H1 (cell line): ENCODE measurements at regions not wholly inside any gene's neighbourhood (a gene's known extent, or its start where the extent isn't known, plus 50 kb on each side); places are given as distances from the start of the nearest gene placed in this dataset.

Experiments used
- CTCF ChIA-PET: fragments of 300-600 bp; sonication (Branson Sonifier 250); formaldehyde crosslinking; loops from one replicate; lab custom pipeline; 2021; ENCODE audit not compliant: partially characterized antibody; lab: Charles Lee
- POLR2A ChIA-PET: fragments of 300-600 bp; sonication (Branson Sonifier 250); formaldehyde crosslinking; loops from one replicate; lab custom pipeline; 2021; ENCODE audit warnings: inconsistent platforms; ENCODE audit not compliant: partially characterized antibody; lab: Charles Lee
- DNase-seq, 2 experiments: peaks; one replicate each; pipeline versions ENCODE4 v3.0.0 to v3.0.0-alpha.2; 2010 to 2022; ENCODE audit warnings: low spot score in 2 of 2, low read depth in 1 of 2, mixed read lengths in 1 of 2
- FAIRE-seq: peaks from 2 replicates; lab custom pipeline; 2011; peaks lifted over from hg19 to GRCh38; lab: Jason Lieb, UNC
- H2AFZ ChIP-seq: 2 replicates; pipeline ENCODE4 v1.8.1; 2012; ENCODE audit warnings: low read length, inconsistent platforms
- H2AK5ac ChIP-seq: 2 replicates; pipeline ENCODE4 v1.6.1; 2013; ENCODE audit warnings: low read depth, low read length
- H2BK120ac ChIP-seq: replicated peaks from 2 replicates; pipeline ENCODE3; 2013; ENCODE audit warnings: low read depth, low read length, inconsistent platforms
- H2BK12ac ChIP-seq: 2 replicates; pipeline ENCODE4 v1.6.1; 2013; ENCODE audit warnings: low read depth, low read length
- H2BK15ac ChIP-seq: 2 replicates; pipeline ENCODE4 v1.6.1; 2013; ENCODE audit warnings: low read length
- H2BK20ac ChIP-seq: 2 replicates; pipeline ENCODE4 v1.6.1; 2013; ENCODE audit warnings: low read length
- H2BK5ac ChIP-seq: 2 replicates; pipeline ENCODE4 v1.6.1; 2013; ENCODE audit warnings: low read depth, low read length
- H3K14ac ChIP-seq: 2 replicates; pipeline ENCODE4 v1.6.1; 2013; ENCODE audit warnings: inconsistent platforms; ENCODE audit not compliant: insufficient read length
- H3K18ac ChIP-seq: 2 replicates; pipeline ENCODE4 v1.6.1; 2013; ENCODE audit warnings: low read length; ENCODE audit errors: extremely low read depth
- H3K23ac ChIP-seq: 2 replicates; pipeline ENCODE4 v1.6.1; 2013; ENCODE audit warnings: inconsistent platforms; ENCODE audit not compliant: insufficient read length
- H3K23me2 ChIP-seq: 2 replicates; pipeline ENCODE4 v1.6.1; 2013; ENCODE audit warnings: low read depth, low read length
- H3K27ac ChIP-seq: 2 replicates; pipeline ENCODE4 v1.6.1; 2011; ENCODE audit warnings: low read depth, low read length, inconsistent platforms
- H3K27me3 ChIP-seq, 4 experiments: replicated peaks in 1 of 4; 1 replicate in 1 of 4; 2 replicates in 3 of 4; pipeline versions ENCODE4 v1.6.1 to v1.8.1; 2011 to 2013; ENCODE audit warnings: low read length in 3 of 4, mild to moderate bottlenecking in 3 of 4, inconsistent platforms in 2 of 4, mixed read lengths in 2 of 4, moderate library complexity in 1 of 4; ENCODE audit not compliant: control insufficient read depth in 3 of 4, insufficient read depth in 3 of 4; ENCODE audit errors: extremely low read depth in 1 of 4
- H3K36me3 ChIP-seq, 4 experiments: 2 replicates each; pipeline versions ENCODE4 v1.6.1 to v1.8.1; 2011 to 2013; ENCODE audit warnings: mild to moderate bottlenecking in 4 of 4, low read length in 3 of 4, moderate library complexity in 2 of 4, control low read depth in 1 of 4, inconsistent platforms in 1 of 4; ENCODE audit not compliant: insufficient read depth in 4 of 4, control insufficient read depth in 2 of 4
- H3K4ac ChIP-seq: replicated peaks from 2 replicates; pipeline ENCODE3; 2013; ENCODE audit warnings: low read length, low read depth, mixed read lengths, inconsistent platforms; ENCODE audit not compliant: insufficient read length
- H3K4me1 ChIP-seq, 4 experiments: replicated peaks in 1 of 4; 1 replicate in 1 of 4; 2 replicates in 3 of 4; pipeline versions ENCODE4 v1.6.1 to v1.8.1; 2011 to 2013; ENCODE audit warnings: low read length in 3 of 4, inconsistent platforms in 2 of 4, mixed read lengths in 1 of 4; ENCODE audit not compliant: insufficient read depth in 4 of 4, control insufficient read depth in 3 of 4
- H3K4me2 ChIP-seq, 2 experiments: 2 replicates each; pipeline versions ENCODE4 v1.6.1 to v1.8.1; 2011 to 2013; ENCODE audit warnings: low read depth in 2 of 2, low read length in 2 of 2, control low read depth in 1 of 2, inconsistent platforms in 1 of 2, mild to moderate bottlenecking in 1 of 2; ENCODE audit not compliant: insufficient read depth in 1 of 2
- H3K4me3 ChIP-seq, 4 experiments: fragments of 200-600, 300-600 bp in 1 of 4; sonication (generic), shearing (Covaris generic), sonication (Bioruptor Twin) in 1 of 4; 2 replicates each; pipeline versions ENCODE4 v1.5.1 to v1.8.1; 2011 to 2016; ENCODE audit warnings: low read length in 4 of 4, low read depth in 3 of 4, control low read depth in 2 of 4, inconsistent platforms in 2 of 4, mild to moderate bottlenecking in 2 of 4, mixed read lengths in 1 of 4, moderate library complexity in 1 of 4; ENCODE audit not compliant: insufficient read depth in 2 of 4; ENCODE audit errors: extremely low read depth in 1 of 4
- H3K56ac ChIP-seq: replicated peaks from 2 replicates; pipeline ENCODE3; 2013; ENCODE audit warnings: low read depth, mild to moderate bottlenecking, mixed read lengths, low read length, inconsistent platforms; ENCODE audit not compliant: insufficient read length
- H3K79me1 ChIP-seq: 2 replicates; pipeline ENCODE4 v1.6.1; 2013; ENCODE audit warnings: low read depth, low read length, control low read depth
- H3K79me2 ChIP-seq, 2 experiments: 2 replicates each; pipeline versions ENCODE4 v1.6.1 to v1.8.1; 2012 to 2013; ENCODE audit warnings: low read length in 2 of 2, mild to moderate bottlenecking in 2 of 2, inconsistent platforms in 1 of 2; ENCODE audit not compliant: insufficient read depth in 2 of 2, control insufficient read depth in 1 of 2
- H3K9ac ChIP-seq, 4 experiments: replicated peaks in 1 of 4; 1 replicate in 1 of 4; 2 replicates in 3 of 4; pipeline versions ENCODE4 v1.6.1 to v1.8.1; 2011 to 2013; ENCODE audit warnings: low read depth in 3 of 4, low read length in 3 of 4, control low read depth in 2 of 4, mild to moderate bottlenecking in 2 of 4, moderate library complexity in 2 of 4, inconsistent platforms in 1 of 4; ENCODE audit errors: extremely low read depth in 1 of 4
- H3K9me3 ChIP-seq, 2 experiments: 2 replicates each; pipeline versions ENCODE4 v1.6.1 to v1.8.1; 2012 to 2013; ENCODE audit warnings: mild to moderate bottlenecking in 2 of 2, moderate library complexity in 2 of 2, control low read depth in 1 of 2, inconsistent platforms in 1 of 2, low read depth in 1 of 2, low read length in 1 of 2, mixed read lengths in 1 of 2; ENCODE audit not compliant: insufficient read depth in 2 of 2
- H4K20me1 ChIP-seq, 2 experiments: replicated peaks in 1 of 2; 2 replicates each; pipeline versions ENCODE3 to v1.8.1; 2011 to 2013; ENCODE audit warnings: inconsistent platforms in 2 of 2, low read length in 2 of 2, mild to moderate bottlenecking in 1 of 2; ENCODE audit not compliant: insufficient read depth in 2 of 2, control insufficient read depth in 1 of 2
- H4K5ac ChIP-seq: 2 replicates; pipeline ENCODE4 v1.6.1; 2013; ENCODE audit warnings: low read length, low read depth, mixed read lengths, inconsistent platforms; ENCODE audit not compliant: insufficient read length
- H4K8ac ChIP-seq: 2 replicates; pipeline ENCODE4 v1.8.0; 2013; ENCODE audit warnings: mild to moderate bottlenecking, moderate library complexity, low read length, inconsistent platforms; ENCODE audit not compliant: insufficient read depth; ENCODE audit errors: extremely low read depth
- H4K91ac ChIP-seq: replicated peaks from 2 replicates; pipeline ENCODE3; 2013; ENCODE audit warnings: low read length, mixed read lengths, inconsistent platforms; ENCODE audit not compliant: insufficient read length
- BCL11A ChIP-seq, 2 experiments: IDR thresholded peaks; one replicate each; pipeline ENCODE4 v1.6.1; 2011; ENCODE audit warnings: low read depth in 2 of 2, low read length in 2 of 2, mild to moderate bottlenecking in 2 of 2
- CBX5 ChIP-seq: fragments of 300-800, 300-1000 bp; sonication (generic); IDR thresholded peaks from 2 replicates; pipeline ENCODE4 v1.7.1; 2016; ENCODE audit warnings: antibody characterized with exemption, low read length, low read depth
- KDM4A ChIP-seq: IDR thresholded peaks from one replicate; pipeline ENCODE4 v1.7.1; 2012; ENCODE audit warnings: low read depth, mild to moderate bottlenecking, moderate library complexity, low read length, inconsistent platforms; ENCODE audit not compliant: severe bottlenecking
- POU5F1 ChIP-seq: IDR thresholded peaks from 2 replicates; pipeline ENCODE4 v1.6.1; 2011; ENCODE audit warnings: low read depth, mild to moderate bottlenecking, low read length, moderate library complexity
- SAP30 ChIP-seq: fragments of 300-600 bp; sonication (generic); IDR thresholded peaks from 2 replicates; pipeline ENCODE4 v1.7.1; 2012; ENCODE audit warnings: low read length, moderate library complexity, mild to moderate bottlenecking, inconsistent platforms; ENCODE audit not compliant: insufficient read depth, insufficient replicate concordance
- SIRT6 ChIP-seq: IDR thresholded peaks from one replicate; pipeline ENCODE4 v1.7.1; 2012; ENCODE audit warnings: low read length, inconsistent platforms
- WGBS, 2 experiments: shearing (Covaris generic) in 1 of 2; methylation state at CpG; one replicate each; pipeline versions ENCODE4 v1.1.6 to v1.1.7; 2013 to 2015; ENCODE audit warnings: low lambda C conversion rate in 2 of 2, mixed read lengths in 2 of 2, inconsistent platforms in 1 of 2, low coverage in 1 of 2, missing lambda C conversion rate in 1 of 2; ENCODE audit not compliant: insufficient replicate concordance in 2 of 2, insufficient coverage in 1 of 2, insufficient read length in 1 of 2; ENCODE audit errors: extremely low coverage in 1 of 2, missing lambda C conversion rate in 1 of 2; 5-methylcytosine and 5-hydroxymethylcytosine counted together

DNA sequence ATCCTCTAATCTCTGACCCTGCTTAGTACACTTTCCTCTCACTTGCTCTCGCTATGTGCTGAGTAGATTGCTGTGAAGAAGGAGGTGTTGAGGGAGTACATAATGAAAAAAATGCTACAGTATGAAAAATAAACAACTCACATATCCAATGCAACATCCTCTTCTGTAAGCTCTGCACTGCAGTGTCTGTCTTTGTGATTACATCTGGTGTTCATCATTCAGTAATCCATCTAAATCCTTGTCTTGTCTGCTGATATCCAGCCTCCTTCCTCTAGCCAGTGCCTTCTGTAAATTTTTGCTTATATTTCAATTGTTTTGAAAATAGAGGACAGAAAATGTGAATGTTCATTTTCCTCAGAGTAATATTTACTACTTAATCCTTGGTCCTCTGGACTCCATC is 57.4 kb upstream of the CDH12 start:
- Histone ChIP-seq H3K27ac (no peak overlapping the region), H3K18ac (no peak overlapping the region), H3K14ac (no peak overlapping the region), H2BK15ac (no peak overlapping the region), H2AFZ (no peak overlapping the region), H2BK120ac (no peak overlapping the region), H2BK20ac (no peak overlapping the region), H3K4me1 (no peaks in the 10 kb centered on the region), H2AK5ac (no peak overlapping the region), H4K5ac (no peak overlapping the region), H3K27me3 (no peaks in the 10 kb centered on the region), H3K9me3 (no peaks in the 10 kb centered on the region), H2BK12ac (no peak overlapping the region), H3K4ac (no peak overlapping the region), H3K56ac (no peak overlapping the region), H4K91ac (no peak overlapping the region), H3K23me2 (no peaks in the 10 kb centered on the region), H3K23ac (no peak overlapping the region), H3K4me3 (no peak overlapping the region), H2BK5ac (no peak overlapping the region), H3K79me1 (no peaks in the 10 kb centered on the region), H3K79me2 (no peaks in the 10 kb centered on the region), H4K8ac (no peak overlapping the region), H3K4me2 (no peak overlapping the region), H3K36me3 (no peaks in the 10 kb centered on the region), H3K9ac (no peak overlapping the region), H4K20me1 (no peaks in the 10 kb centered on the region)
- POLR2A ChIA-PET = no interaction called here
- FAIRE-seq (peak; percentile 39), DNase-seq (no peak)
- CTCF ChIA-PET = no interaction called here
- 91% methylated on average over 1 of the region's 1 CpG; no CpG with 5 or more reads in 1 of the 2 experiments for WGBS, 2 experiments
- TF ChIP-seq KDM4A (no peak), SIRT6 (no peak), SAP30 (no peak), CBX5 (no peak), BCL11A (IDR thresholded peaks at IDR 0.05; ENCODE audit: low read depth in 2 of 2, low read length in 2 of 2) (no peak), POU5F1 (no peak)
